SH-SY5Y (cell line): ENCODE measurements at regions not wholly inside any gene's neighbourhood (a gene's known extent, or its start where the extent isn't known, plus 50 kb on each side); places are given as distances from the start of the nearest gene placed in this dataset.

ENCODE experiments used
- GATA2 ChIP-seq: IDR thresholded peaks from 2 replicates; pipeline ENCODE4 v1.6.1; 2011; ENCODE audit warnings: mild to moderate bottlenecking, low read depth, low read length
- GATA3 ChIP-seq: IDR thresholded peaks from 2 replicates; pipeline ENCODE4 v1.6.1; 2011; ENCODE audit warnings: low read depth, mild to moderate bottlenecking, low read length, moderate library complexity

GRCh38 chr2:5618271-5618670 is 73.9 kb upstream of the SOX11 start:
- no peak for TF ChIP-seq GATA2
- TF ChIP-seq GATA3 = no peak
